Neural progenitor cell (in vitro differentiated cells): ENCODE measurements at regions not wholly inside any gene's neighbourhood (a gene's known extent, or its start where the extent isn't known, plus 50 kb on each side); places are given as distances from the start of the nearest gene placed in this dataset.

Experiments used
- EZH2 ChIP-seq: fragments of 200-600 bp; sonication (generic); IDR thresholded peaks from 2 replicates; pipeline ENCODE4 v1.6.1; 2017; ENCODE audit warnings: antibody characterized with exemption, mild to moderate bottlenecking, moderate library complexity
- EZH2phosphoT487 ChIP-seq: fragments of 200-600 bp; sonication (generic); IDR thresholded peaks from 2 replicates; pipeline ENCODE4 v1.6.1; 2017; ENCODE audit warnings: antibody characterized with exemption
- TF ChIP-seq, protein P1 (sequence below): fragments of 200-600 bp; sonication (generic); IDR thresholded peaks from 2 replicates; pipeline ENCODE4 v1.5.1; 2017; ENCODE audit warnings: antibody characterized with exemption, mild to moderate bottlenecking

DNA sequence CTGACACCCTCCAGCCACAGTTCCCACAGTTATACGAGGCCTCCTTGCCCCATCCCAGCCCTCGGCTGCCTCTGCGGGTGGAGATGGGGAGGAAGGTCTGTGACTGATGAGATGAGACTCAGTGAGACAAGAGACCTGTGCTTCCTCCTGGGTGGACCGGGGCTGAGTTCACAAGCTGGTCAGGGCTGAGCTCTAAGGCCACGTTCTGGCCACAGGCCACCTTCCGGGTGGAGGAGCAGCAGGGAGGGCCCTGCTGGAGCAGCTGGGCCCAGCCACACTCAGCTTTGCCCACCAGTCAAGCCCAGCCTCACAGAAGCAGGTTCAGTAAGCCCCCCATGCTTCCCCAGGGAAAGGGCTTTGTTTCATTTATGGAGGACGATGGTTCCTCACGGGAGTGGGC, 214.7 kb downstream of the ANKRD30B start:
- TF ChIP-seq, protein P1, sequence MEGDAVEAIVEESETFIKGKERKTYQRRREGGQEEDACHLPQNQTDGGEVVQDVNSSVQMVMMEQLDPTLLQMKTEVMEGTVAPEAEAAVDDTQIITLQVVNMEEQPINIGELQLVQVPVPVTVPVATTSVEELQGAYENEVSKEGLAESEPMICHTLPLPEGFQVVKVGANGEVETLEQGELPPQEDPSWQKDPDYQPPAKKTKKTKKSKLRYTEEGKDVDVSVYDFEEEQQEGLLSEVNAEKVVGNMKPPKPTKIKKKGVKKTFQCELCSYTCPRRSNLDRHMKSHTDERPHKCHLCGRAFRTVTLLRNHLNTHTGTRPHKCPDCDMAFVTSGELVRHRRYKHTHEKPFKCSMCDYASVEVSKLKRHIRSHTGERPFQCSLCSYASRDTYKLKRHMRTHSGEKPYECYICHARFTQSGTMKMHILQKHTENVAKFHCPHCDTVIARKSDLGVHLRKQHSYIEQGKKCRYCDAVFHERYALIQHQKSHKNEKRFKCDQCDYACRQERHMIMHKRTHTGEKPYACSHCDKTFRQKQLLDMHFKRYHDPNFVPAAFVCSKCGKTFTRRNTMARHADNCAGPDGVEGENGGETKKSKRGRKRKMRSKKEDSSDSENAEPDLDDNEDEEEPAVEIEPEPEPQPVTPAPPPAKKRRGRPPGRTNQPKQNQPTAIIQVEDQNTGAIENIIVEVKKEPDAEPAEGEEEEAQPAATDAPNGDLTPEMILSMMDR, result no peak
- TF ChIP-seq EZH2 (no peak), EZH2phosphoT487 (no peak)
